Tibial nerve (tissue), 4 donors: ENCODE measurements at regions not wholly inside any gene's neighbourhood (a gene's known extent, or its start where the extent isn't known, plus 50 kb on each side); places are given as distances from the start of the nearest gene placed in this dataset.

Experiments used
- DNase-seq, 2 donors: peaks; one replicate each; pipeline ENCODE4 v3.0.0-alpha.2; 2019; ENCODE audit warnings: low spot score in 2 of 2
- H3K27ac ChIP-seq, 4 donors: fragments of 200-600 bp; sonication (generic) in 3 of 4; one replicate each; pipeline ENCODE4 v1.5.1; 2017 to 2019; ENCODE audit warnings: mild to moderate bottlenecking in 1 of 4
- H3K27me3 ChIP-seq, 2 donors: fragments of 200-600 bp; sonication (generic) in 1 of 2; one replicate each; pipeline versions ENCODE4 v1.5.1 to v1.6.0; 2017 to 2019
- H3K36me3 ChIP-seq, 3 donors: fragments of 200-600 bp; sonication (generic); one replicate each; pipeline ENCODE4 v1.5.1; 2018 to 2019
- H3K4me1 ChIP-seq, 4 donors: fragments of 200-600 bp; sonication (generic) in 3 of 4; one replicate each; pipeline ENCODE4 v1.5.1; 2017 to 2019
- H3K4me3 ChIP-seq, 4 donors: fragments of 200-600 bp; sonication (generic) in 3 of 4; one replicate each; pipeline ENCODE4 v1.5.1; 2017 to 2019; ENCODE audit warnings: mild to moderate bottlenecking in 1 of 4, moderate library complexity in 1 of 4
- H3K9me3 ChIP-seq, 4 donors: fragments of 200-600 bp; sonication (generic) in 3 of 4; one replicate each; pipeline ENCODE4 v1.5.1; 2017 to 2019
- CTCF ChIP-seq, 5 experiments: fragments of 200-600 bp in 3 of 5; fragments of 450-650 bp in 2 of 5; sonication (generic) in 3 of 5; IDR thresholded peaks; one replicate each; pipeline ENCODE4 v1.5.1; 2016 to 2019; ENCODE audit warnings: antibody characterized with exemption in 5 of 5, mild to moderate bottlenecking in 3 of 5, moderate library complexity in 2 of 5
- EP300 ChIP-seq, 2 donors: sonication (generic); formaldehyde crosslinking; IDR thresholded peaks; one replicate each; pipeline ENCODE4 v1.6.1; 2017; ENCODE audit warnings: antibody characterized with exemption in 2 of 2, mild to moderate bottlenecking in 1 of 2
- POLR2A ChIP-seq, 2 donors: fragments of 450-650 bp; IDR thresholded peaks; one replicate each; pipeline ENCODE4 v1.6.1; 2017; ENCODE audit warnings: antibody characterized with exemption in 2 of 2, mild to moderate bottlenecking in 2 of 2, moderate library complexity in 2 of 2
- WGBS, 2 donors: methylation state at CpG; one replicate each; pipeline ENCODE4 v1.1.5; 2018; 5-methylcytosine and 5-hydroxymethylcytosine counted together

- Histone ChIP-seq H3K27me3 (no peaks in the 10 kb centered on the region), H3K9me3 (no peaks in the 10 kb centered on the region), H3K4me3 (no peak overlapping the region), H3K36me3 (no peaks in the 10 kb centered on the region), H3K27ac (no peak overlapping the region), H3K4me1 (no peaks in the 10 kb centered on the region)
- 80 to 91% methylated on average over 2 of the region's 2 CpGs for WGBS, 2 donors
- TF ChIP-seq CTCF (IDR thresholded peaks at IDR 0.05) (no peak), EP300 (IDR thresholded peaks at IDR 0.05) (no peak), POLR2A (IDR thresholded peaks at IDR 0.05) (no peak)
- no peak for DNase-seq
Measured at GRCh38 chr1:239558559-239558958, 172.2 kb downstream of the CHRM3 start.

GRCh38 chr1:239558991-239559390, 172.6 kb downstream of the CHRM3 start:
- Histone ChIP-seq H3K27me3 (no peaks in the 10 kb centered on the region), H3K9me3 (no peaks in the 10 kb centered on the region), H3K36me3 (no peaks in the 10 kb centered on the region), H3K4me1 (no peaks in the 10 kb centered on the region), H3K27ac (no peak overlapping the region), H3K4me3 (no peak overlapping the region)
- TF ChIP-seq POLR2A (IDR thresholded peaks at IDR 0.05): no peak
- no peak for TF ChIP-seq EP300 (IDR thresholded peaks at IDR 0.05)
- no peak for TF ChIP-seq CTCF (IDR thresholded peaks at IDR 0.05)
- no peak for DNase-seq

- no peaks in the 10 kb centered on the region for H3K27me3 ChIP-seq
- no peak overlapping the region for H3K4me3 ChIP-seq
Measured at GRCh38 chr1:239560921-239561320, 174.6 kb downstream of the CHRM3 start.

GRCh38 chr1:239562095-239562494, 175.7 kb downstream of the CHRM3 start:
- Histone ChIP-seq H3K27ac (no peak overlapping the region), H3K4me1 (no peaks in the 10 kb centered on the region), H3K27me3 (no peaks in the 10 kb centered on the region), H3K9me3 (no peaks in the 10 kb centered on the region), H3K4me3 (no peak overlapping the region), H3K36me3 (no peaks in the 10 kb centered on the region)
- DNase-seq: no peak
- WGBS, 2 donors: 85 to 91% methylated on average over 6 of the region's 6 CpGs
- TF ChIP-seq CTCF (IDR thresholded peaks at IDR 0.05): no peak
- no peak for TF ChIP-seq EP300 (IDR thresholded peaks at IDR 0.05)

More at GRCh38 chr1:239560921-239561320, 174.6 kb downstream of the CHRM3 start:
- WGBS, 2 donors: 75 to 79% methylated on average over 4 of the region's 4 CpGs
- Histone ChIP-seq H3K4me1 (no peaks in the 10 kb centered on the region), H3K36me3 (no peaks in the 10 kb centered on the region), H3K9me3 (no peaks in the 10 kb centered on the region), H3K27ac (no peak overlapping the region)
- TF ChIP-seq POLR2A (IDR thresholded peaks at IDR 0.05) (no peak), EP300 (IDR thresholded peaks at IDR 0.05) (no peak), CTCF (IDR thresholded peaks at IDR 0.05) (no peak)
- DNase-seq: no peak

GRCh38 chr1:239563681-239564080, 177.3 kb downstream of the CHRM3 start:
- H3K4me1 ChIP-seq: no peaks in the 10 kb centered on the region
- no peaks in the 10 kb centered on the region for H3K27me3 ChIP-seq
- no peak for DNase-seq
- no peaks in the 10 kb centered on the region for H3K9me3 ChIP-seq
- 37 to 41% methylated on average over 2 of the region's 2 CpGs for WGBS, 2 donors
- no peaks in the 10 kb centered on the region for H3K36me3 ChIP-seq
- H3K27ac ChIP-seq: no peak overlapping the region
- H3K4me3 ChIP-seq: no peak overlapping the region
- TF ChIP-seq EP300 (IDR thresholded peaks at IDR 0.05) (no peak), CTCF (IDR thresholded peaks at IDR 0.05) (no peak), POLR2A (IDR thresholded peaks at IDR 0.05) (no peak)
